Pancreas (tissue), 10 donors: ENCODE measurements at regions not wholly inside any gene's neighbourhood (a gene's known extent, or its start where the extent isn't known, plus 50 kb on each side); places are given as distances from the start of the nearest gene placed in this dataset.
"Not testable (repeated sequence)": the region's sequence is repeated elsewhere in the genome, so short reads cannot be mapped to it uniquely, and the experiment has no call there.

ENCODE experiments used
- ATAC-seq, 4 donors: fragments of 200-7000 bp; cut with Tn5 transposase; one replicate each; pipeline versions ENCODE4 v1.8.0 to v1.9.1; 2020; ENCODE audit warnings: mild to moderate bottlenecking in 4 of 4, moderate library complexity in 4 of 4
- DNase-seq, 6 donors: peaks; one replicate each; pipeline ENCODE4 v3.0.0-alpha.2; 2020
- FAIRE-seq: peaks from 2 replicates; lab custom pipeline; 2012; peaks lifted over from hg19 to GRCh38; lab: Jason Lieb, UNC
- H3K27ac ChIP-seq, 4 donors: fragments of 200-600 bp; sonication (generic); 1 replicate in 3 of 4; 2 replicates in 1 of 4; pipeline versions ENCODE4 v1.5.0 to v1.8.0; 2020
- H3K27me3 ChIP-seq, 4 donors: fragments of 200-600 bp; one replicate each; pipeline ENCODE4 v1.8.0; 2021
- H3K36me3 ChIP-seq, 3 donors: fragments of 200-600 bp; sonication (generic) in 1 of 3; one replicate each; pipeline versions ENCODE4 v1.5.0 to v1.8.0; 2020 to 2021
- H3K4me1 ChIP-seq, 3 donors: fragments of 200-600 bp; one replicate each; pipeline ENCODE4 v1.8.0; 2021
- H3K4me3 ChIP-seq, 4 donors: fragments of 200-600 bp; sonication (generic) in 2 of 4; one replicate each; pipeline versions ENCODE4 v1.5.0 to v1.8.0; 2020 to 2021
- H3K9me3 ChIP-seq, 4 donors: fragments of 200-600 bp; one replicate each; pipeline ENCODE4 v1.8.0; 2021
- CTCF ChIP-seq, 4 donors: fragments of 200-600 bp; sonication (generic) in 3 of 4; IDR thresholded peaks; one replicate each; pipeline versions ENCODE4 v1.5.0 to v1.8.0; 2021; ENCODE audit warnings: antibody characterized with exemption in 4 of 4
- WGBS, 2 donors: extraction: QIAGEN DNeasy Blood & Tissue Kit; methylation state at CpG; one replicate each; pipeline ENCODE4 v1.1.7; 2013; 5-methylcytosine and 5-hydroxymethylcytosine counted together
- intact Hi-C, 3 donors: fragments of 100-400 bp; cut with DNase I; formaldehyde crosslinking; loops; one replicate each; pipeline versions ENCODE4 v1.11.1 to v1.14.2; 2022
- donor health status: healthy with polysubstance abuse.
- donor health status: DM: no; HTN: no; CAD: no; lungs with moderate emphysema.
- donor health status: DM: no; HTN: no; CAD: no.
- donor health status: control.
- donor health status: control.
- donor health status: Bipolar disorder and iron deficiency.
- donor health status: DM: yes; HTN: yes; CAD: no.
- donor health status: DM: no; HTN: no; CAD: no.
- donor health status: DM: no; HTN: no; CAD: no.
- donor health status: DM: yes; HTN: yes; CAD: no.

GRCh38 chr12:86959766-86960458, 703.7 kb upstream of the MGAT4C start:
- no peak overlapping the region for H3K27ac ChIP-seq
- 53 to 59% methylated on average over 5 of the region's 5 CpGs for WGBS, 2 donors
- DNase-seq: no peak
- no peaks in the 10 kb centered on the region for H3K4me1 ChIP-seq
- ATAC-seq: no peak
- no peak overlapping the region for H3K4me3 ChIP-seq
- intact Hi-C loops: no loop called here
- H3K27me3 ChIP-seq: no peaks in the 10 kb centered on the region
- no peak for FAIRE-seq
- H3K36me3 ChIP-seq: no peaks in the 10 kb centered on the region
- no peak for TF ChIP-seq CTCF (IDR thresholded peaks at IDR 0.05)
- no peaks in the 10 kb centered on the region for H3K9me3 ChIP-seq

- intact Hi-C loops: no loop called here
Measured at GRCh38 chr12:86950444-86950843, 694.3 kb upstream of the MGAT4C start.

GRCh38 chr12:86950043-86950442, 693.9 kb upstream of the MGAT4C start:
- H3K4me3 ChIP-seq: no peak overlapping the region
- no peaks in the 10 kb centered on the region for H3K4me1 ChIP-seq
- WGBS, 2 donors: 10 to 11% methylated on average over 1 of the region's 1 CpG
- no peak overlapping the region for H3K27ac ChIP-seq
- FAIRE-seq (no peak), DNase-seq (no peak), ATAC-seq (no peak)
- TF ChIP-seq CTCF (IDR thresholded peaks at IDR 0.05): no peak
- no peaks in the 10 kb centered on the region for H3K27me3 ChIP-seq
- H3K9me3 ChIP-seq: no peaks in the 10 kb centered on the region
- H3K36me3 ChIP-seq: no peaks in the 10 kb centered on the region
- intact Hi-C loops: no loop called here

More at GRCh38 chr12:86950444-86950843, 694.3 kb upstream of the MGAT4C start:
- Histone ChIP-seq H3K9me3 (no peaks in the 10 kb centered on the region), H3K4me3 (no peak overlapping the region), H3K4me1 (no peaks in the 10 kb centered on the region), H3K27ac (no peak overlapping the region), H3K36me3 (no peaks in the 10 kb centered on the region), H3K27me3 (no peaks in the 10 kb centered on the region)
- no peak for FAIRE-seq
- no peak for ATAC-seq
- DNase-seq: no peak
- TF ChIP-seq CTCF (IDR thresholded peaks at IDR 0.05): no peak
- WGBS, 2 donors: 69 to 78% methylated on average over 3 of the region's 3 CpGs

- intact Hi-C loops: no loop called here
- FAIRE-seq (no peak), DNase-seq (no peak), ATAC-seq (no peak)
- Histone ChIP-seq H3K36me3 (no peaks in the 10 kb centered on the region), H3K4me3 (no peak overlapping the region), H3K9me3 (no peaks in the 10 kb centered on the region), H3K27ac (no peak overlapping the region), H3K27me3 (no peaks in the 10 kb centered on the region), H3K4me1 (no peaks in the 10 kb centered on the region)
- WGBS, 2 donors: 67 to 81% methylated on average over 1 of the region's 1 CpG
- no peak for TF ChIP-seq CTCF (IDR thresholded peaks at IDR 0.05)
Measured at GRCh38 chr12:86948851-86949250, 692.7 kb upstream of the MGAT4C start.

- H3K4me1 ChIP-seq: no peaks in the 10 kb centered on the region
- no peak for FAIRE-seq
- 55 to 61% methylated on average over 1 of the region's 1 CpG for WGBS, 2 donors
Measured at GRCh38 chr12:86945685-86946196, 689.5 kb upstream of the MGAT4C start.

GRCh38 chr12:86944197-86944819, 688.1 kb upstream of the MGAT4C start:
- H3K4me1 ChIP-seq, intact Hi-C loops, H3K36me3 ChIP-seq, ATAC-seq, H3K4me3 ChIP-seq, H3K27ac ChIP-seq, H3K9me3 ChIP-seq, FAIRE-seq, DNase-seq, H3K27me3 ChIP-seq: not testable (repeated sequence)
- 70 to 89% methylated on average over 3 of the region's 3 CpGs for WGBS, 2 donors

More at GRCh38 chr12:86945685-86946196, 689.5 kb upstream of the MGAT4C start:
- ATAC-seq: no peak
- H3K36me3 ChIP-seq: no peaks in the 10 kb centered on the region
- no peak overlapping the region for H3K4me3 ChIP-seq
- H3K9me3 ChIP-seq: no peaks in the 10 kb centered on the region
- no peak overlapping the region for H3K27ac ChIP-seq
- DNase-seq: no peak
- H3K27me3 ChIP-seq: no peaks in the 10 kb centered on the region
- no peak for TF ChIP-seq CTCF (IDR thresholded peaks at IDR 0.05)
- intact Hi-C loops: no loop called here
